ENCODE measurements at regions not wholly inside any gene's neighbourhood (a gene's known extent, or its start where the extent isn't known, plus 50 kb on each side); places are given as distances from the start of the nearest gene placed in this dataset.

DNA sequence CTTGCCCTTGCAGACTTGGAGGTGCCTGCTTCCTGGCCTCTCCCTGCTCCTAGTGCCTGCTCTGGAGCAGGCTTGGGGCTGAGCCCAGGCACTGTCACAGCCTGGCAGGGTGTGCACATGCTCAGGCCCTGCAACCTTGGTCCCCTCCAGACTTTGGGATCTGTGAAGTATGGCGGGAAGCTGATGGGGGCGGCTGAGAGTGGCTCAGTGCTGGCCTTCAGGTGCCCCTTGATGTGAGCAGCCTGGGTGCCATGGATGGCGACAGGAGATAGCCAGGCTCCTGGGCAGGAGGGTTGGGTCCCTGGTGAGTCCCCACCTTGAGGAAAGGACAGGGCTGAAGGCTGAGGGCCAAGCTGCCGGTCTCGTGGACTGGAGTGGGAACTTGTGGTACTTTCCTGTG is 700.4 kb upstream of the KCND2 start:
- TF ChIP-seq, protein P1, sequence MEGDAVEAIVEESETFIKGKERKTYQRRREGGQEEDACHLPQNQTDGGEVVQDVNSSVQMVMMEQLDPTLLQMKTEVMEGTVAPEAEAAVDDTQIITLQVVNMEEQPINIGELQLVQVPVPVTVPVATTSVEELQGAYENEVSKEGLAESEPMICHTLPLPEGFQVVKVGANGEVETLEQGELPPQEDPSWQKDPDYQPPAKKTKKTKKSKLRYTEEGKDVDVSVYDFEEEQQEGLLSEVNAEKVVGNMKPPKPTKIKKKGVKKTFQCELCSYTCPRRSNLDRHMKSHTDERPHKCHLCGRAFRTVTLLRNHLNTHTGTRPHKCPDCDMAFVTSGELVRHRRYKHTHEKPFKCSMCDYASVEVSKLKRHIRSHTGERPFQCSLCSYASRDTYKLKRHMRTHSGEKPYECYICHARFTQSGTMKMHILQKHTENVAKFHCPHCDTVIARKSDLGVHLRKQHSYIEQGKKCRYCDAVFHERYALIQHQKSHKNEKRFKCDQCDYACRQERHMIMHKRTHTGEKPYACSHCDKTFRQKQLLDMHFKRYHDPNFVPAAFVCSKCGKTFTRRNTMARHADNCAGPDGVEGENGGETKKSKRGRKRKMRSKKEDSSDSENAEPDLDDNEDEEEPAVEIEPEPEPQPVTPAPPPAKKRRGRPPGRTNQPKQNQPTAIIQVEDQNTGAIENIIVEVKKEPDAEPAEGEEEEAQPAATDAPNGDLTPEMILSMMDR (IDR thresholded peaks at IDR 0.05 in 4 of 5, conservative IDR thresholded peaks at IDR 0.05 in 1 of 5) = no peak
- no peak for TF ChIP-seq POLR2A (IDR thresholded peaks at IDR 0.05)

Measured in gastrocnemius medialis (tissue), 4 donors.